ENCODE measurements at regions not wholly inside any gene's neighbourhood (a gene's known extent, or its start where the extent isn't known, plus 50 kb on each side); places are given as distances from the start of the nearest gene placed in this dataset.

- DNase-seq: no peak
- Mint-ChIP-seq H3K27ac (no peak overlapping the region), H3K4me1 (ENCODE audit: low read depth) (no peaks in the 10 kb centered on the region), H3K36me3 (ENCODE audit: low read depth) (no peaks in the 10 kb centered on the region), H3K4me3 (no peak overlapping the region), H3K9me3 (peaks cover 23% of the 10 kb centered on the region), H3K27me3 (ENCODE audit: insufficient read depth) (no peaks in the 10 kb centered on the region)
- no peak for TF ChIP-seq CTCF (IDR thresholded peaks at IDR 0.05)
Observed at GRCh38 chr3:166279636-166280035, 442.4 kb upstream of the BCHE start.

- Mint-ChIP-seq H3K36me3 (ENCODE audit: low read depth) (no peaks in the 10 kb centered on the region), H3K4me1 (ENCODE audit: low read depth) (no peaks in the 10 kb centered on the region), H3K27ac (no peak overlapping the region), H3K9me3 (peaks cover 12% of the 10 kb centered on the region), H3K4me3 (no peak overlapping the region), H3K27me3 (ENCODE audit: insufficient read depth) (no peaks in the 10 kb centered on the region)
- no peak for DNase-seq
- no peak for TF ChIP-seq CTCF (IDR thresholded peaks at IDR 0.05)
Observed at GRCh38 chr3:166275024-166275390, 437.8 kb upstream of the BCHE start.

- Mint-ChIP-seq H3K9me3 (peaks cover 12% of the 10 kb centered on the region), H3K36me3 (ENCODE audit: low read depth) (no peaks in the 10 kb centered on the region), H3K4me1 (ENCODE audit: low read depth) (no peaks in the 10 kb centered on the region), H3K4me3 (no peak overlapping the region), H3K27me3 (ENCODE audit: insufficient read depth) (no peaks in the 10 kb centered on the region), H3K27ac (no peak overlapping the region)
- TF ChIP-seq CTCF (IDR thresholded peaks at IDR 0.05): no peak
- DNase-seq: no peak
Observed at GRCh38 chr3:166274351-166275023, 437.3 kb upstream of the BCHE start.

- H3K27me3 Mint-ChIP-seq (ENCODE audit: insufficient read depth): no peaks in the 10 kb centered on the region
- peaks cover 19% of the 10 kb centered on the region for H3K9me3 Mint-ChIP-seq
Observed at GRCh38 chr3:166270429-166270828, 433.2 kb upstream of the BCHE start.

GRCh38 chr3:166265153-166265552 lies 427.9 kb upstream of the BCHE start:
- DNase-seq: no peak
- no peak for TF ChIP-seq CTCF (IDR thresholded peaks at IDR 0.05)
- H3K27me3 Mint-ChIP-seq (ENCODE audit: insufficient read depth): no peaks in the 10 kb centered on the region; the same call in 1 of the 2 replicates
- no peak overlapping the region for H3K27ac Mint-ChIP-seq
- no peaks in the 10 kb centered on the region for H3K36me3 Mint-ChIP-seq (ENCODE audit: low read depth)
- H3K9me3 Mint-ChIP-seq: peaks cover 23% of the 10 kb centered on the region
- H3K4me1 Mint-ChIP-seq (ENCODE audit: low read depth): no peaks in the 10 kb centered on the region
- no peak overlapping the region for H3K4me3 Mint-ChIP-seq

More at GRCh38 chr3:166270429-166270828, 433.2 kb upstream of the BCHE start:
- no peak for DNase-seq
- TF ChIP-seq CTCF (IDR thresholded peaks at IDR 0.05): no peak
- Mint-ChIP-seq H3K36me3 (ENCODE audit: low read depth) (no peaks in the 10 kb centered on the region), H3K27ac (no peak overlapping the region), H3K4me3 (no peak overlapping the region), H3K4me1 (ENCODE audit: low read depth) (no peaks in the 10 kb centered on the region)

Measured in HFFc6 (cell line).